ENCODE measurements at regions not wholly inside any gene's neighbourhood (a gene's known extent, or its start where the extent isn't known, plus 50 kb on each side); places are given as distances from the start of the nearest gene placed in this dataset.
"Not testable (repeated sequence)": the region's sequence is repeated elsewhere in the genome, so short reads cannot be mapped to it uniquely, and the experiment has no call there.

DNA sequence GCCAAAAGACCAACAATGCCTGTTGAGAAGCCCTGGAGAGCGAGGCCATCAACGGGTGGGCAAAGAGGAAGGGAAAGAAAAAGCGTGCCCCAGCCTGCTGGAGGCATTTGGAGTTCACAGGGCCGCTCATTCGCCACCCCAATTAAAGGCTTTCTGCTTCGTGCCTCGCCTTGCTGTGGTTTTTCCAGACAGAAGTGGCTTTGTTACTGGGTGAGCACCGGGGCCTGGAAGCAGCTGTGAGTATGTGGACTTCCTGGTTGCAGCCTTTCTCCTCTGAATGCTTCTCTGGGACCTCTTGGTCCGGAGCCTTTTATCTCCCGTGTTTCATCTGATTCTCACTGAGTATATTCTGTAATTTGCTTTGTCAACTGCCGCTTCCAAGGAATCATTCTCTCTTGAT, 118.1 kb upstream of the EGR2 start:
- no peaks in the 10 kb centered on the region for H3K4me1 Mint-ChIP-seq (ENCODE audit: unreplicated experiment)
- DNase-seq (ENCODE audit: extremely low spot score, unreplicated experiment), result no peak
- TF ChIP-seq, protein P1, sequence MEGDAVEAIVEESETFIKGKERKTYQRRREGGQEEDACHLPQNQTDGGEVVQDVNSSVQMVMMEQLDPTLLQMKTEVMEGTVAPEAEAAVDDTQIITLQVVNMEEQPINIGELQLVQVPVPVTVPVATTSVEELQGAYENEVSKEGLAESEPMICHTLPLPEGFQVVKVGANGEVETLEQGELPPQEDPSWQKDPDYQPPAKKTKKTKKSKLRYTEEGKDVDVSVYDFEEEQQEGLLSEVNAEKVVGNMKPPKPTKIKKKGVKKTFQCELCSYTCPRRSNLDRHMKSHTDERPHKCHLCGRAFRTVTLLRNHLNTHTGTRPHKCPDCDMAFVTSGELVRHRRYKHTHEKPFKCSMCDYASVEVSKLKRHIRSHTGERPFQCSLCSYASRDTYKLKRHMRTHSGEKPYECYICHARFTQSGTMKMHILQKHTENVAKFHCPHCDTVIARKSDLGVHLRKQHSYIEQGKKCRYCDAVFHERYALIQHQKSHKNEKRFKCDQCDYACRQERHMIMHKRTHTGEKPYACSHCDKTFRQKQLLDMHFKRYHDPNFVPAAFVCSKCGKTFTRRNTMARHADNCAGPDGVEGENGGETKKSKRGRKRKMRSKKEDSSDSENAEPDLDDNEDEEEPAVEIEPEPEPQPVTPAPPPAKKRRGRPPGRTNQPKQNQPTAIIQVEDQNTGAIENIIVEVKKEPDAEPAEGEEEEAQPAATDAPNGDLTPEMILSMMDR (IDR thresholded peaks at IDR 0.05), result no peak
- no peak overlapping the region for H3K4me3 Mint-ChIP-seq (ENCODE audit: unreplicated experiment)
- no peaks in the 10 kb centered on the region for H3K36me3 Mint-ChIP-seq (ENCODE audit: unreplicated experiment)
- peaks cover 13% of the 10 kb centered on the region for H3K27me3 Mint-ChIP-seq (ENCODE audit: unreplicated experiment)
- no peak overlapping the region for H3K27ac Mint-ChIP-seq (ENCODE audit: unreplicated experiment)
- H3K9me3 Mint-ChIP-seq (ENCODE audit: unreplicated experiment), result no peaks in the 10 kb centered on the region

DNA sequence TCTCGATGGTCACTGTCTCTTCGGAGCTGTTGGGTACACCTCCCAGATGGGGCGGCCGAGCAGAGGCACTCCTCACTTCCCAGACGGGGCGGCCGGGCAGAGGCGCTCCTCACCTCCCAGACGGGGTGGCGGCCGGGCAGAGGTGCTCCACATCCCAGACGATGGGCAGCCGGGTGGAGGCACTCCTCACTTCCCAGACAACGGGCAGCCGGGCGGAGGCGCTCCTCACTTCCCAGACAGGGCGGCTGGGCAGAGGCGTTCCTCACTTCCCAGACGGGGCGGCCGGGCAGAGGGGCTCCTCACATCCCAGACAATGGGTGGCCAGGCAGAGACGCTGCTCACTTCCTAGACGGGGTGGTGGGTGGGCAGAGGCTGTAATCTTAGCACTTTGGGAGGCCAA, 112.6 kb upstream of the EGR2 start:
- not testable (repeated sequence) for H3K4me3 Mint-ChIP-seq (ENCODE audit: unreplicated experiment); H3K9me3 Mint-ChIP-seq (ENCODE audit: unreplicated experiment); H3K4me1 Mint-ChIP-seq (ENCODE audit: unreplicated experiment); DNase-seq (ENCODE audit: extremely low spot score, unreplicated experiment); H3K27ac Mint-ChIP-seq (ENCODE audit: unreplicated experiment); H3K36me3 Mint-ChIP-seq (ENCODE audit: unreplicated experiment)
- peaks cover 16% of the 10 kb centered on the region for H3K27me3 Mint-ChIP-seq (ENCODE audit: unreplicated experiment)

DNA sequence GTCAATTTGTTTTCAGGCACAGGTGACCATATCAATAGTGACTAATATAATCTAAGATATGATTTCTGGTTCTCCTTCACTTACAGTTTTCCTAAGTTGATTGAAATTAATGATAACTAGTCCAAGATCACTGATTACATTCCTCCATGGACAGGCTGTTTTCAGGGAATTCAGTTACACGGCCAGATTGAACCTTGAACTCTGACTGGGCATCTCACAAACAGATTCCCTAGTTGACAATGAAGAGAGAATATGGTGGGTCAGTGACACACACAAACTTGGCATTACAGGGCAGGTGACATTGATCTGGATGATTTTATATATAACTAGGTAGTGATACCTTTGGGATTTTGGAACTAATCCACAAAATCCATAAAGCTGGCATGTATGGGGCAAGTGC, 110.2 kb upstream of the EGR2 start:
- no peaks in the 10 kb centered on the region for H3K9me3 Mint-ChIP-seq (ENCODE audit: unreplicated experiment)
- H3K27me3 Mint-ChIP-seq (ENCODE audit: unreplicated experiment), result peaks cover 10% of the 10 kb centered on the region
- no peak overlapping the region for H3K27ac Mint-ChIP-seq (ENCODE audit: unreplicated experiment)
- H3K36me3 Mint-ChIP-seq (ENCODE audit: unreplicated experiment), result no peaks in the 10 kb centered on the region
- H3K4me1 Mint-ChIP-seq (ENCODE audit: unreplicated experiment), result no peaks in the 10 kb centered on the region
- no peak overlapping the region for H3K4me3 Mint-ChIP-seq (ENCODE audit: unreplicated experiment)
- no peak for DNase-seq (ENCODE audit: extremely low spot score, unreplicated experiment)
- TF ChIP-seq, protein P1 (IDR thresholded peaks at IDR 0.05), result no peak

DNA sequence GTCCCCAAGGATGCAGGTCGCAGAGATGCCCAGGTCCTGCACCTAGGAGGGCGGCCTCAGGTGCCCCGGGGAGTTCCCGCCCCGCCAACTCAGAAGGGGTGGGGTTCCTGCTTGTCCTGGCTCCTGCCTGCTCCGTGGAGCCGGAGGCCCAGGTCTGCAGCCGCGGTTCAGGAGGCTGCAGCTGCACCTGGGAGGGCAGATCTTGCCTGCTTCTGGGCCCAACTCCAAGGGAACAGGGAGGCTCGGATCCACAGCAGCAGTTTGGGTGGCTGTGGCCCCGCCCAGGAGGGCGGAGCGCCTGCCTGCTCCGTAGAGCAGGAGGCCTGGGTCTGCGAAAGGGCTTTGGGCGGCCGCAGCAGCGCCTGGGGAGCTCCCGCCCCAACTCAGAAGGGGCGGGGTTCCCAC, 108.2 kb upstream of the EGR2 start:
- H3K27me3 Mint-ChIP-seq (ENCODE audit: unreplicated experiment), result peaks cover 10% of the 10 kb centered on the region

DNA sequence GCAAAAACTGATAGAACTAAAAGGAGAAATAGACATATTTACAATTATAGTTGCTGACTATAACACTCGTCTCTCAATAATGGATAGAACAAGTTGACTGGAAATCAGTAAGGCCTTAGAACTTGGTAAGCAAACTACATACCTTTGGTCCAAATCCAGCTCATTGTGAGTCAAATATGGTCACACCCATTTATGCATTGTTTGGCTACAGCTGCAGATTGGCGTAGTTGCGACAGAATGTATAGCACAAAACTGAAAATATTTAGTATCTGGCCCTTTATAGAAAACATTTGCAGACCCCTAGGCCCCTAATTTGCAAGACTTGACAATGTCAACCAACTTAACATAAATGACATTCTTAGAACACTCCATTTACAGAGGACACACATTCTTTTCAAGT, 103.6 kb upstream of the EGR2 start:
- DNase-seq (ENCODE audit: extremely low spot score, unreplicated experiment), result no peak
- Mint-ChIP-seq H3K4me1 (ENCODE audit: unreplicated experiment) (no peaks in the 10 kb centered on the region), H3K36me3 (ENCODE audit: unreplicated experiment) (no peaks in the 10 kb centered on the region), H3K27ac (ENCODE audit: unreplicated experiment) (no peak overlapping the region), H3K27me3 (ENCODE audit: unreplicated experiment) (peaks cover 2% of the 10 kb centered on the region), H3K4me3 (ENCODE audit: unreplicated experiment) (no peak overlapping the region), H3K9me3 (ENCODE audit: unreplicated experiment) (no peaks in the 10 kb centered on the region)
- TF ChIP-seq, protein P1 (IDR thresholded peaks at IDR 0.05), result no peak

More for the DNA sequence above, 108.2 kb upstream of the EGR2 start:
- H3K36me3 Mint-ChIP-seq (ENCODE audit: unreplicated experiment), result no peaks in the 10 kb centered on the region
- H3K4me1 Mint-ChIP-seq (ENCODE audit: unreplicated experiment), result no peaks in the 10 kb centered on the region
- no peak overlapping the region for H3K27ac Mint-ChIP-seq (ENCODE audit: unreplicated experiment)
- H3K9me3 Mint-ChIP-seq (ENCODE audit: unreplicated experiment), result no peaks in the 10 kb centered on the region
- TF ChIP-seq, protein P1 (IDR thresholded peaks at IDR 0.05), result no peak
- H3K4me3 Mint-ChIP-seq (ENCODE audit: unreplicated experiment), result no peak overlapping the region
- no peak for DNase-seq (ENCODE audit: extremely low spot score, unreplicated experiment)

Measured in osteocyte (in vitro differentiated cells).